AG04449 (cell line): ENCODE measurements at regions not wholly inside any gene's neighbourhood (a gene's known extent, or its start where the extent isn't known, plus 50 kb on each side); places are given as distances from the start of the nearest gene placed in this dataset.

Source experiments
- CTCF ChIA-PET: fragments of 350-600 bp; formaldehyde crosslinking; extraction: SDS; loops from one replicate; lab custom pipeline; 2021; ENCODE audit warnings: antibody characterized with exemption; lab: Yijun Ruan, JAX
- POLR2A ChIA-PET: fragments of 400-600, 350-600 bp; formaldehyde crosslinking; extraction: SDS; loops from one replicate; lab custom pipeline; 2020; ENCODE audit warnings: antibody characterized with exemption, inconsistent platforms; lab: Yijun Ruan, JAX
- DNase-seq: peaks from one replicate; pipeline ENCODE4 v3.0.0-alpha.2; 2010; ENCODE audit warnings: low read depth, low spot score
- H3K4me3 ChIP-seq: 2 replicates; pipeline ENCODE4 v1.5.1; 2011; ENCODE audit warnings: low read depth, mild to moderate bottlenecking, control low read depth, low read length
- CTCF ChIP-seq: IDR thresholded peaks from one replicate; pipeline ENCODE4 v1.5.1; 2011; ENCODE audit warnings: mild to moderate bottlenecking, moderate library complexity, low read length, control low read depth, inconsistent platforms; ENCODE audit not compliant: insufficient read depth; ENCODE audit errors: missing control alignments

- CTCF ChIA-PET, result no interaction called here
These were observed 417.0 kb upstream of the JAG1 start for GRCh38 chr20:11090751-11091150.

GRCh38 chr20:11091511-11091910 lies 417.7 kb upstream of the JAG1 start:
- DNase-seq, result no peak
- POLR2A ChIA-PET, result interaction anchor here (0.7 kb wide), 2 partner anchors 15 to 23 kb away, joined by 3 to 5 read pairs; no protein-coding TSS in a partner anchor
- TF ChIP-seq CTCF, result no peak
- CTCF ChIA-PET, result no interaction called here
- no peak overlapping the region for H3K4me3 ChIP-seq

More at GRCh38 chr20:11090751-11091150, 417.0 kb upstream of the JAG1 start:
- POLR2A ChIA-PET, result no interaction called here
- H3K4me3 ChIP-seq, result no peak overlapping the region
- no peak for DNase-seq
- TF ChIP-seq CTCF, result no peak

DNA sequence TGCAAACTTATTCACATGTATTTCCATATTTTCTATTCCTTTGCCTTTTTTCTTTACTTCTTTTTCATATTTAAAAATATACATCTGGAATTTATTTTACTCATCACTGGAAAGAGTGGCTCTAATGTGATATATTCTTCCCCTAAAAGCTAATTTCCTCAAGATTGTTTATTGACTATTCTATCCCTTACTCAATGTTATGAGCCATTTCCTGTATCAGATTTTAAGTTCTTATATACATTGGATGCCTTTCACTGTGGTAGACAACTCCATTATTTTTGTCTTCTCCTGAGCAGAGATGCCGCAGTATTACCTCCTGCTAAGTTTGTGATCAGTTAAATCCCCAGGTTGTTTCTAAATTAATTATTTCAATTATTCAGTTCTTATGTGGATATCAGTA lies 418.4 kb upstream of the JAG1 start:
- DNase-seq, result no peak
- ChIA-PET CTCF (no interaction called here), POLR2A (no interaction called here)
- no peak overlapping the region for H3K4me3 ChIP-seq
- TF ChIP-seq CTCF, result no peak

- no peak for TF ChIP-seq CTCF
- H3K4me3 ChIP-seq, result no peak overlapping the region
- ChIA-PET POLR2A (no interaction called here), CTCF (no interaction called here)
- no peak for DNase-seq
These were observed 420.4 kb upstream of the JAG1 start for GRCh38 chr20:11094196-11094595.

DNA sequence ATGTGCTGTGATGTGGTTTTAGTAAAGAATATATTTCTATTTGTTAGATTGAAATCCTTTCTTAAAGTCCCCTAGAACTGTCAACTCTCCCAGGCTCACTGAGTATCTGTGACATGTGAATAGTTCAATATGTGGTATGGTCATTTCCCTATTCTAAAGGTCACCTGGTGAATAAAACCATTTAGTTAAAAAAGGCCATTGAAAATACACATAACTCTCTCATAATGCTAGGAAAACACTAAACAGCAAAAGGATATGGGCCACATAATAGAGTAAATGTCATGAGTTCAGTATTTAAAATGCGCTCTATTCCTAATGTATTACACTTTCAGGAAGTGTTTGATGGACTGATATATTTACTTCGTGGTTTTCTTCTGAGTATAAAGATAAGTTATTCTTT lies 420.9 kb upstream of the JAG1 start:
- POLR2A ChIA-PET, result no interaction called here
- no peak for DNase-seq
- TF ChIP-seq CTCF, result no peak
- CTCF ChIA-PET, result no interaction called here
- H3K4me3 ChIP-seq, result no peak overlapping the region

DNA sequence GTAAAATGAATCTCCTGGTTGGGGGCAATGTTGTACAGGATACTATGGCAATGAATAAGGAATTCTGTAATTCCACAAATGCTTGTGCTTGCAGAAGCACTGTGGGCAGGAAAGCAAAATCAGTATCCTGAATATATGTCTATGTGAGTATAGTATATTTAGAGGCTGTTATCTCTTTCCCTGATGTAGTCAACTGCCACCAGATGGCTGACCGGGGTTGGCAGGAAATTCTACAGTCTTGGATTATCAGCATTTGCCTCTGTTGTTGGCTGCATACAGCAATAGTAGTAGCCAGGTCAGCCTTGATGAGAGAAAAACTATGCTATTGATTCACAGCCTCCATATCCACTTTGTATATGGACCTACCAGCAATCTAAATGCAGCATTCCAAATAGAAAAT lies 425.1 kb upstream of the JAG1 start:
- H3K4me3 ChIP-seq, result no peak overlapping the region
- CTCF ChIA-PET, result no interaction called here
- POLR2A ChIA-PET, result no interaction called here
- DNase-seq, result no peak
- TF ChIP-seq CTCF, result no peak
